Spleen (tissue), 11 donors: ENCODE measurements at regions not wholly inside any gene's neighbourhood (a gene's known extent, or its start where the extent isn't known, plus 50 kb on each side); places are given as distances from the start of the nearest gene placed in this dataset.

Source experiments
- DNase-seq: peaks from one replicate; pipeline ENCODE4 v3.0.0-alpha.2; 2020
- H3K27ac ChIP-seq, 8 donors: fragments of 200-600 bp; sonication (generic) in 7 of 8; 1 replicate in 4 of 8; 2 replicates in 4 of 8; pipeline versions ENCODE4 v1.5.0 to v1.8.0; 2016 to 2021; ENCODE audit warnings: inconsistent platforms in 4 of 8, mild to moderate bottlenecking in 4 of 8, moderate library complexity in 1 of 8
- H3K27me3 ChIP-seq, 7 donors: fragments of 200-600 bp; sonication (generic) in 6 of 7; replicated peaks in 1 of 7; 1 replicate in 4 of 7; 2 replicates in 3 of 7; pipeline versions ENCODE4 v1.5.0 to v1.8.0; 2016 to 2021; ENCODE audit warnings: inconsistent platforms in 3 of 7, mild to moderate bottlenecking in 1 of 7
- H3K36me3 ChIP-seq, 6 donors: fragments of 200-600 bp; sonication (generic) in 5 of 6; 1 replicate in 4 of 6; 2 replicates in 2 of 6; pipeline versions ENCODE4 v1.5.0 to v1.8.0; 2016 to 2021; ENCODE audit warnings: inconsistent platforms in 2 of 6
- H3K4me1 ChIP-seq, 6 donors: fragments of 200-600 bp; sonication (generic) in 5 of 6; 1 replicate in 3 of 6; 2 replicates in 3 of 6; pipeline versions ENCODE4 v1.5.0 to v1.8.0; 2016 to 2021; ENCODE audit warnings: inconsistent platforms in 3 of 6
- H3K4me3 ChIP-seq, 8 donors: fragments of 200-600 bp; sonication (generic) in 7 of 8; 1 replicate in 4 of 8; 2 replicates in 4 of 8; pipeline versions ENCODE4 v1.5.0 to v1.8.0; 2016 to 2021; ENCODE audit warnings: inconsistent platforms in 4 of 8, mild to moderate bottlenecking in 4 of 8, moderate library complexity in 2 of 8
- H3K9me3 ChIP-seq, 8 donors: fragments of 200-600 bp; sonication (generic) in 7 of 8; 1 replicate in 4 of 8; 2 replicates in 4 of 8; pipeline versions ENCODE4 v1.5.0 to v1.8.0; 2016 to 2021; ENCODE audit warnings: inconsistent platforms in 4 of 8
- POLR2A ChIP-seq, 3 donors: fragments of 450-650 bp; IDR thresholded peaks; one replicate each; pipeline ENCODE4 v1.5.1; 2017; ENCODE audit warnings: antibody characterized with exemption in 3 of 3, mild to moderate bottlenecking in 1 of 3
- POLR2AphosphoS5 ChIP-seq, 3 donors: sonication (generic); formaldehyde crosslinking; IDR thresholded peaks; one replicate each; pipeline ENCODE4 v1.5.1; 2017; ENCODE audit warnings: antibody characterized with exemption in 3 of 3
- WGBS, 5 donors: extraction: QIAGEN DNeasy Blood & Tissue Kit in 3 of 5; methylation state at CpG; one replicate each; pipeline versions ENCODE4 v1.1.5 to v1.1.7; 2013 to 2018; 5-methylcytosine and 5-hydroxymethylcytosine counted together
- intact Hi-C: fragments of 100-400 bp; cut with DNase I; formaldehyde crosslinking; loops from one replicate; pipeline ENCODE4 v1.15.0; 2023; ENCODE audit warnings: low total_unique reads
- TF ChIP-seq, protein P1 (sequence below), 11 experiments: fragments of 200-600 bp in 7 of 11; fragments of 450-650 bp in 4 of 11; sonication (generic) in 4 of 11; IDR thresholded peaks in 8 of 11; conservative IDR thresholded peaks in 3 of 11; 1 replicate in 7 of 11; 2 replicates in 4 of 11; pipeline versions ENCODE4 v1.4.0 to v1.8.0; 2016 to 2021; ENCODE audit warnings: antibody characterized with exemption in 11 of 11, inconsistent platforms in 4 of 11, mild to moderate bottlenecking in 1 of 11
- donor health status: healthy with polysubstance abuse.
- donor health status: DM: no; HTN: no; CAD: no; lungs with moderate emphysema.
- donor health status: DM: no; HTN: no; CAD: no.
- donor health status: Bipolar disorder and iron deficiency.
- donor health status: healthy.
- donor health status: DM: no; HTN: no; CAD: no.
- donor health status: DM: yes; HTN: yes; CAD: no.

GRCh38 chr11:126127898-126128297, 65.2 kb upstream of the CDON start:
- no peaks in the 10 kb centered on the region for H3K36me3 ChIP-seq
- intact Hi-C loops, result no loop called here
- no peak overlapping the region for H3K4me3 ChIP-seq
- TF ChIP-seq POLR2AphosphoS5 (IDR thresholded peaks at IDR 0.05) (no peak), POLR2A (IDR thresholded peaks at IDR 0.05) (no peak)
- TF ChIP-seq, protein P1, sequence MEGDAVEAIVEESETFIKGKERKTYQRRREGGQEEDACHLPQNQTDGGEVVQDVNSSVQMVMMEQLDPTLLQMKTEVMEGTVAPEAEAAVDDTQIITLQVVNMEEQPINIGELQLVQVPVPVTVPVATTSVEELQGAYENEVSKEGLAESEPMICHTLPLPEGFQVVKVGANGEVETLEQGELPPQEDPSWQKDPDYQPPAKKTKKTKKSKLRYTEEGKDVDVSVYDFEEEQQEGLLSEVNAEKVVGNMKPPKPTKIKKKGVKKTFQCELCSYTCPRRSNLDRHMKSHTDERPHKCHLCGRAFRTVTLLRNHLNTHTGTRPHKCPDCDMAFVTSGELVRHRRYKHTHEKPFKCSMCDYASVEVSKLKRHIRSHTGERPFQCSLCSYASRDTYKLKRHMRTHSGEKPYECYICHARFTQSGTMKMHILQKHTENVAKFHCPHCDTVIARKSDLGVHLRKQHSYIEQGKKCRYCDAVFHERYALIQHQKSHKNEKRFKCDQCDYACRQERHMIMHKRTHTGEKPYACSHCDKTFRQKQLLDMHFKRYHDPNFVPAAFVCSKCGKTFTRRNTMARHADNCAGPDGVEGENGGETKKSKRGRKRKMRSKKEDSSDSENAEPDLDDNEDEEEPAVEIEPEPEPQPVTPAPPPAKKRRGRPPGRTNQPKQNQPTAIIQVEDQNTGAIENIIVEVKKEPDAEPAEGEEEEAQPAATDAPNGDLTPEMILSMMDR (IDR thresholded peaks at IDR 0.05 in 8 of 11, conservative IDR thresholded peaks at IDR 0.05 in 3 of 11), result no peak
- peaks cover 0 to 5% (median 0%) of the 10 kb centered on the region in 6 donors for H3K4me1 ChIP-seq
- WGBS, 5 donors, result 36 to 56% (median 49%) methylated on average over 6 of the region's 6 CpGs
- peak; percentile 50 for DNase-seq
- H3K9me3 ChIP-seq, result no peaks in the 10 kb centered on the region
- H3K27me3 ChIP-seq, result no peaks in the 10 kb centered on the region
- H3K27ac ChIP-seq, result no peak overlapping the region

- 80 to 89% (median 86%) methylated on average over 7 of the region's 7 CpGs for whole genome bisulfite sequencing, 5 donors
- TF ChIP-seq POLR2AphosphoS5 (IDR thresholded peaks at IDR 0.05) (no peak), POLR2A (IDR thresholded peaks at IDR 0.05) (no peak)
- TF ChIP-seq, protein P1 (IDR thresholded peaks at IDR 0.05 in 8 of 11, conservative IDR thresholded peaks at IDR 0.05 in 3 of 11), result no peak
- no peaks in the 10 kb centered on the region for H3K9me3 ChIP-seq
Measured at GRCh38 chr11:126127284-126127845, 64.7 kb upstream of the CDON start.

GRCh38 chr11:126124231-126124661, 61.6 kb upstream of the CDON start:
- Histone ChIP-seq H3K27me3 (no peaks in the 10 kb centered on the region), H3K4me1 (no peaks in the 10 kb centered on the region), H3K9me3 (no peaks in the 10 kb centered on the region), H3K36me3 (no peaks in the 10 kb centered on the region), H3K4me3 (no peak overlapping the region), H3K27ac (no peak overlapping the region)
- intact Hi-C loops, result no loop called here
- WGBS, 5 donors, result 58 to 78% (median 75%) methylated on average over 5 of the region's 5 CpGs
- TF ChIP-seq POLR2A (IDR thresholded peaks at IDR 0.05), result no peak
- TF ChIP-seq, protein P1 (IDR thresholded peaks at IDR 0.05 in 8 of 11, conservative IDR thresholded peaks at IDR 0.05 in 3 of 11), result no peak
- no peak for DNase-seq

More at GRCh38 chr11:126127284-126127845, 64.7 kb upstream of the CDON start:
- intact Hi-C loops, result no loop called here
- Histone ChIP-seq H3K27ac (no peak overlapping the region), H3K4me1 (peaks cover 0 to 5% (median 0%) of the 10 kb centered on the region in 6 donors), H3K27me3 (no peaks in the 10 kb centered on the region), H3K36me3 (no peaks in the 10 kb centered on the region), H3K4me3 (no peak overlapping the region)
- DNase-seq, result no peak

DNA sequence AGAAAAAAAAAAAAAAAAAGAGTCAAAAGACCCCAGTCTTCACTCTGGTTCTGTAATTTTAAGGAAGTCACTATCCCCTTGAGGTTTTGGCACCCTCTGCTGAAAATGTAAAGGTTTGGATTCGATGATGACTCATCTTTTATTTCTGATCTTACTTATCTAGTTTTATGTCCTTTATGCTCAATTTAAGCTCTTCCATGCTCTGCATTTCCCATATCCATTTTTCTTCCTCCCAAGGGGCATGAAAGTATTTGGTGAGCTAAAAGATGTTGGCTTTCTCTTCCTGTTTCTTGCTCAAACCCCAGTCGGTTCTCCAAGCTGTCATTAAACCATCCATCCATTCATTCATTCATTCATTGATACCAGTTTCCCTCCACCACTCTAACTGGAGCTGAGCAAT, 61.0 kb upstream of the CDON start:
- no peaks in the 10 kb centered on the region for H3K4me1 ChIP-seq
- H3K36me3 ChIP-seq, result no peaks in the 10 kb centered on the region
- intact Hi-C loops, result no loop called here
- TF ChIP-seq, protein P1 (IDR thresholded peaks at IDR 0.05 in 8 of 11, conservative IDR thresholded peaks at IDR 0.05 in 3 of 11), result no peak
- H3K27ac ChIP-seq, result no peak overlapping the region
- no peaks in the 10 kb centered on the region for H3K9me3 ChIP-seq
- DNase-seq, result no peak
- H3K4me3 ChIP-seq, result no peak overlapping the region
- 22 to 42% (median 31%) methylated on average over 2 of the region's 2 CpGs for WGBS, 5 donors
- H3K27me3 ChIP-seq, result no peaks in the 10 kb centered on the region
